ENCODE measurements at regions not wholly inside any gene's neighbourhood (a gene's known extent, or its start where the extent isn't known, plus 50 kb on each side); places are given as distances from the start of the nearest gene placed in this dataset.

DNA sequence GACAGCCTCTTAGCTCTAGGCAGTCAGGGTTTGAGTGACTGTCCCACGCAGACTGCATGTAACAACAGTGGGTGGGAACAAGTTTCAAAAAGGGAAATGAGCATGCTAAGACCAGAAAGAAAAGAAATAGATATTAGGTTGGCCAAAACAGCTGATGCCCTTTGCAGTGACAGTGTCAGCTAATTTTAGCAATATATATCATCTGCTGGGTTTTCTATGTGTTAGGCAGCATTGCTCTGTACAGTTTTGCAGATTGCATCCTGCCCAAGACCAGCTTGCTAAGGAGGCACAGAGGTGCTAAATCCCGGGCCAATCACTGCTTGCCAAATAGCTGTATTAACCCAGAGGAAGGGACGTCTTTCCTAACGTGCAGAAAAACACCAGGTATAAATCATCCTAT lies 541.9 kb upstream of the TBX3 start:
- no peak overlapping the region for H3K27ac ChIP-seq
- 35 to 50% methylated on average over 4 of the region's 4 CpGs for WGBS, 2 donors
- H3K27me3 ChIP-seq: no peaks in the 10 kb centered on the region
- ATAC-seq (no peak), DNase-seq (no peak)
- no peaks in the 10 kb centered on the region for H3K36me3 ChIP-seq (replicated peaks in 1 of 2; ENCODE audit: insufficient read depth in 1 of 2, low read depth in 2 of 2)
- no peak overlapping the region for H3K4me3 ChIP-seq
- no peaks in the 10 kb centered on the region for H3K4me1 ChIP-seq
- TF ChIP-seq POLR2A (IDR thresholded peaks at IDR 0.05): no peak
- TF ChIP-seq CTCF (IDR thresholded peaks at IDR 0.05): no peak
- no peaks in the 10 kb centered on the region for H3K9me3 ChIP-seq
- intact Hi-C loops (cut with DNase I): no loop called here

DNA sequence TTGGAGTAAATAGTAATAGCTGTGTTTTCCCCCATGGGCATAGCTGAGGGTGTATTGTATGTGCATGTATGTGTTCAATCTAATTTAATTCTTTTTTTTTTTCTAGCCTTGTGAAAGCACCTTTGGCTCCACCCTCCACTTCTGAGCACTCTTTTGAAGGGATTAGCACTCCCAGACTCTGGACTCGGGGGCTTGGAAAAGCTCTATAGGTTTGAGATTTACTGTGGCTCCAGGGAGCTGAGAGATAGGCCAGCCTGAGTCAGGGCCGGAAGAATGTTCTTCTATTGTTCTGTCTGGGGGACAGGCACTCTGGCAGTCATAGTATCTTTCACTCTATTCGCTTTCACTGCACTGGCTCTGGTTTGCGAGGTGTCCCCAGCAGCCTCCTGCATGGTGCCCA lies 540.0 kb upstream of the TBX3 start:
- H3K4me1 ChIP-seq: no peaks in the 10 kb centered on the region
- ATAC-seq (no peak), DNase-seq (no peak)
- H3K36me3 ChIP-seq (replicated peaks in 1 of 2; ENCODE audit: insufficient read depth in 1 of 2, low read depth in 2 of 2): no peaks in the 10 kb centered on the region
- 56 to 70% methylated on average over 4 of the region's 4 CpGs for WGBS, 2 donors
- no peak for TF ChIP-seq POLR2A (IDR thresholded peaks at IDR 0.05)
- TF ChIP-seq CTCF (IDR thresholded peaks at IDR 0.05): no peak
- H3K4me3 ChIP-seq: no peak overlapping the region
- no peaks in the 10 kb centered on the region for H3K27me3 ChIP-seq
- no peaks in the 10 kb centered on the region for H3K9me3 ChIP-seq
- intact Hi-C loops (cut with DNase I): no loop called here
- H3K27ac ChIP-seq: no peak overlapping the region

GRCh38 chr12:115223322-115223721 lies 539.3 kb upstream of the TBX3 start:
- H3K4me1 ChIP-seq: no peaks in the 10 kb centered on the region
- WGBS, 2 donors: 78 to 86% methylated on average over 4 of the region's 4 CpGs
- H3K4me3 ChIP-seq: no peak overlapping the region
- intact Hi-C loops (cut with DNase I): no loop called here
- no peak for DNase-seq
- ATAC-seq: no peak
- no peaks in the 10 kb centered on the region for H3K36me3 ChIP-seq (replicated peaks in 1 of 2; ENCODE audit: insufficient read depth in 1 of 2, low read depth in 2 of 2)
- no peaks in the 10 kb centered on the region for H3K27me3 ChIP-seq
- no peak overlapping the region for H3K27ac ChIP-seq
- no peak for TF ChIP-seq POLR2A (IDR thresholded peaks at IDR 0.05)
- no peaks in the 10 kb centered on the region for H3K9me3 ChIP-seq

GRCh38 chr12:115222220-115222619 lies 538.2 kb upstream of the TBX3 start:
- intact Hi-C loops (cut with DNase I): no loop called here
- WGBS, 2 donors: 45 to 62% methylated on average over 6 of the region's 6 CpGs
- H3K4me1 ChIP-seq: no peaks in the 10 kb centered on the region
- no peak for ATAC-seq
- no peaks in the 10 kb centered on the region for H3K36me3 ChIP-seq (replicated peaks in 1 of 2; ENCODE audit: insufficient read depth in 1 of 2, low read depth in 2 of 2)
- no peak overlapping the region for H3K4me3 ChIP-seq
- DNase-seq: no peak
- TF ChIP-seq CTCF (IDR thresholded peaks at IDR 0.05) (no peak), POLR2A (IDR thresholded peaks at IDR 0.05) (no peak)
- no peak overlapping the region for H3K27ac ChIP-seq
- no peaks in the 10 kb centered on the region for H3K9me3 ChIP-seq
- H3K27me3 ChIP-seq: no peaks in the 10 kb centered on the region

DNA sequence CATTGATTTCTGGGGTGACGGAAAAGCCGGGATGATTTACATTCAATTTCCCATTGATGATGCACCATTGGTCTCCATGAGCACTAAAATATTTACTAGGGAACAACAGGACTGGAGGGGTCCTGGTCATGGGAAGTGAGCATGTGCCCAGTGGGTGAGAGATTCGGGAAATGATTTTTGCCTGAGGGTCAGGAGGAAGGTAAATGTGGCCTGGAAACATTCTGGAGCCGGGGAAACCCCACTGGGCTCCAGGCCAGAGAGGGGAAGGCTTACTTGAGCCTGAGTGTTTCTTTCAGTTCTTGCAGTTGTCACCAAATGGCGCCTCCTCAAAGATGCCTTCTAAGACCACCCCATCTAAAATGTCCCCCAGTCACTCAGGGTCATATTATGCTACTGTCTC lies 532.3 kb upstream of the TBX3 start:
- no peak for TF ChIP-seq POLR2A (IDR thresholded peaks at IDR 0.05)
- no peak for TF ChIP-seq CTCF (IDR thresholded peaks at IDR 0.05)
- H3K4me3 ChIP-seq: no peak overlapping the region
- no peaks in the 10 kb centered on the region for H3K36me3 ChIP-seq (replicated peaks in 1 of 2; ENCODE audit: insufficient read depth in 1 of 2, low read depth in 2 of 2)
- DNase-seq (no peak), ATAC-seq (no peak)
- 55 to 57% methylated on average over 5 of the region's 5 CpGs for WGBS, 2 donors
- no peaks in the 10 kb centered on the region for H3K9me3 ChIP-seq
- intact Hi-C loops (cut with DNase I): no loop called here
- no peak overlapping the region for H3K27ac ChIP-seq
- no peaks in the 10 kb centered on the region for H3K27me3 ChIP-seq
- H3K4me1 ChIP-seq: no peaks in the 10 kb centered on the region
